ENCODE measurements at regions not wholly inside any gene's neighbourhood (a gene's known extent, or its start where the extent isn't known, plus 50 kb on each side); places are given as distances from the start of the nearest gene placed in this dataset.

- DNase-seq: no peak
These were observed 427.9 kb upstream of the B3GALT2 start for GRCh38 chr1:193614275-193614674.

- DNase-seq: no peak
These were observed 426.6 kb upstream of the B3GALT2 start for GRCh38 chr1:193613041-193613440.

GRCh38 chr1:193609592-193609991 lies 423.2 kb upstream of the B3GALT2 start:
- no peak for DNase-seq

- no peak for DNase-seq
These were observed 421.4 kb upstream of the B3GALT2 start for GRCh38 chr1:193607787-193608186.

- DNase-seq: no peak
These were observed 419.6 kb upstream of the B3GALT2 start for GRCh38 chr1:193606035-193606434.

- DNase-seq: no peak
These were observed 416.3 kb upstream of the B3GALT2 start for GRCh38 chr1:193602705-193603104.

GRCh38 chr1:193593147-193593885 lies 406.9 kb upstream of the B3GALT2 start:
- DNase-seq: no peak

- no peak for DNase-seq
These were observed 405.9 kb upstream of the B3GALT2 start for GRCh38 chr1:193592317-193592716.

- no peak for DNase-seq
These were observed 403.7 kb upstream of the B3GALT2 start for GRCh38 chr1:193590102-193590501.

GRCh38 chr1:193589597-193590040 lies 403.2 kb upstream of the B3GALT2 start:
- no peak for DNase-seq

GRCh38 chr1:193588311-193589082 lies 402.1 kb upstream of the B3GALT2 start:
- DNase-seq: no peak

GRCh38 chr1:193584731-193585239 lies 398.4 kb upstream of the B3GALT2 start:
- no peak for DNase-seq

GRCh38 chr1:193581341-193581740 lies 394.9 kb upstream of the B3GALT2 start:
- no peak for DNase-seq

GRCh38 chr1:193580419-193580818 lies 394.0 kb upstream of the B3GALT2 start:
- no peak for DNase-seq

- DNase-seq: no peak
These were observed 392.9 kb upstream of the B3GALT2 start for GRCh38 chr1:193579323-193579722.

GRCh38 chr1:193574913-193575312 lies 388.5 kb upstream of the B3GALT2 start:
- no peak for DNase-seq

- no peak for DNase-seq
These were observed 383.5 kb upstream of the B3GALT2 start for GRCh38 chr1:193569983-193570269.

- DNase-seq: no peak
These were observed 382.9 kb upstream of the B3GALT2 start for GRCh38 chr1:193569096-193569982.

- no peak for DNase-seq
These were observed 382.1 kb upstream of the B3GALT2 start for GRCh38 chr1:193568512-193568911.

GRCh38 chr1:193567937-193568336 lies 381.5 kb upstream of the B3GALT2 start:
- DNase-seq: no peak

GRCh38 chr1:193566735-193567134 lies 380.3 kb upstream of the B3GALT2 start:
- DNase-seq: no peak

GRCh38 chr1:193565971-193566577 lies 379.7 kb upstream of the B3GALT2 start:
- DNase-seq: no peak

GRCh38 chr1:193562121-193562520 lies 375.7 kb upstream of the B3GALT2 start:
- no peak for DNase-seq
